HEK293 (cell line): ENCODE measurements at regions not wholly inside any gene's neighbourhood (a gene's known extent, or its start where the extent isn't known, plus 50 kb on each side); places are given as distances from the start of the nearest gene placed in this dataset.

Source experiments
- CTCF ChIA-PET: fragments of 350-600 bp; formaldehyde crosslinking; extraction: SDS; loops from one replicate; lab custom pipeline; 2021; ENCODE audit warnings: antibody characterized with exemption; lab: Yijun Ruan, JAX
- POLR2A ChIA-PET: fragments of 300-600 bp; formaldehyde crosslinking; extraction: SDS; loops from one replicate; lab custom pipeline; 2020; ENCODE audit warnings: antibody characterized with exemption, inconsistent platforms; lab: Yijun Ruan, JAX
- H3K27ac ChIP-seq: fragments of 200-500 bp; sonication (Bioruptor generic); 2 replicates; pipeline ENCODE4 v1.5.1; 2014; ENCODE audit warnings: low read depth, low read length, control low read depth, inconsistent platforms; ENCODE audit errors: extremely low read depth
- H3K36me3 ChIP-seq, 2 experiments: fragments of 200-500 bp in 1 of 2; sonication (Bioruptor generic) in 1 of 2; 1 replicate in 1 of 2; 2 replicates in 1 of 2; pipeline ENCODE4 v1.5.1; 2014 to 2017; ENCODE audit warnings: inconsistent platforms in 2 of 2, low read length in 2 of 2; ENCODE audit not compliant: control insufficient read depth in 2 of 2, insufficient read depth in 1 of 2
- H3K4me1 ChIP-seq: fragments of 200-500 bp; sonication (Bioruptor generic); 2 replicates; pipeline ENCODE4 v1.5.1; 2014; ENCODE audit warnings: mild to moderate bottlenecking, low read length, inconsistent platforms; ENCODE audit not compliant: control insufficient read depth, insufficient read depth
- H3K4me3 ChIP-seq: 2 replicates; pipeline ENCODE4 v1.5.1; 2011; ENCODE audit warnings: low read depth, mild to moderate bottlenecking, control low read depth, low read length, moderate library complexity
- H3K9me3 ChIP-seq: fragments of 200-500 bp; sonication (Bioruptor generic); 2 replicates; pipeline ENCODE4 v1.5.1; 2014; ENCODE audit warnings: low read depth, low read length, inconsistent platforms; ENCODE audit not compliant: control insufficient read depth, insufficient read depth
- HOXC10 ChIP-seq: sonication (generic); formaldehyde crosslinking; IDR thresholded peaks from 2 replicates; pipeline ENCODE4 v1.8.1; 2023; ENCODE audit warnings: mild to moderate bottlenecking, missing genetic modification reagents
- OVOL3 ChIP-seq: fragments of 450-650 bp; formaldehyde crosslinking; IDR thresholded peaks from 2 replicates; pipeline ENCODE4 v1.5.1; 2016; ENCODE audit warnings: missing biosample characterization, missing genetic modification characterization
- SCRT1 ChIP-seq: fragments of 450-650 bp; formaldehyde crosslinking; IDR thresholded peaks from 2 replicates; pipeline ENCODE4 v1.5.1; 2016; ENCODE audit warnings: missing biosample characterization, missing genetic modification characterization, borderline replicate concordance
- SP7 ChIP-seq: fragments of 450-650 bp; formaldehyde crosslinking; IDR thresholded peaks from 2 replicates; pipeline ENCODE4 v1.5.1; 2016; ENCODE audit warnings: missing biosample characterization, missing genetic modification characterization
- WT1 ChIP-seq: fragments of 450-650 bp; formaldehyde crosslinking; IDR thresholded peaks from 2 replicates; pipeline ENCODE4 v1.5.1; 2016; ENCODE audit warnings: missing biosample characterization, missing genetic modification characterization
- ZFHX2 ChIP-seq: fragments of 450-650 bp; formaldehyde crosslinking; conservative IDR thresholded peaks from 2 replicates; pipeline ENCODE4 v1.5.1; 2016; ENCODE audit warnings: missing biosample characterization, missing genetic modification characterization
- ZFP37 ChIP-seq: fragments of 450-650 bp; formaldehyde crosslinking; IDR thresholded peaks from 2 replicates; pipeline ENCODE4 v1.5.1; 2016; ENCODE audit warnings: missing biosample characterization, missing genetic modification characterization
- ZNF121 ChIP-seq: fragments of 450-650 bp; formaldehyde crosslinking; IDR thresholded peaks from 2 replicates; pipeline ENCODE4 v1.5.1; 2016; ENCODE audit warnings: missing biosample characterization, missing genetic modification characterization
- ZNF146 ChIP-seq: fragments of 450-650 bp; formaldehyde crosslinking; IDR thresholded peaks from 2 replicates; pipeline ENCODE4 v1.5.1; 2016; ENCODE audit warnings: missing biosample characterization, missing genetic modification characterization
- ZNF16 ChIP-seq: fragments of 450-650 bp; formaldehyde crosslinking; IDR thresholded peaks from 2 replicates; pipeline ENCODE4 v1.5.1; 2016; ENCODE audit warnings: low read depth, missing biosample characterization, missing genetic modification characterization
- ZNF23 ChIP-seq: fragments of 450-650 bp; formaldehyde crosslinking; IDR thresholded peaks from 2 replicates; pipeline ENCODE4 v1.5.1; 2016; ENCODE audit warnings: missing biosample characterization, missing genetic modification characterization, borderline replicate concordance
- ZNF26 ChIP-seq: fragments of 450-650 bp; formaldehyde crosslinking; IDR thresholded peaks from 2 replicates; pipeline ENCODE4 v1.5.1; 2016; ENCODE audit warnings: missing biosample characterization, missing genetic modification characterization
- ZNF311 ChIP-seq: fragments of 450-650 bp; formaldehyde crosslinking; IDR thresholded peaks from 2 replicates; pipeline ENCODE4 v1.5.1; 2017; ENCODE audit warnings: missing biosample characterization, missing genetic modification characterization, borderline replicate concordance
- ZNF404 ChIP-seq: fragments of 450-650 bp; formaldehyde crosslinking; IDR thresholded peaks from 2 replicates; pipeline ENCODE4 v1.5.1; 2017; ENCODE audit warnings: missing biosample characterization, missing genetic modification characterization
- ZNF416 ChIP-seq: fragments of 450-650 bp; formaldehyde crosslinking; IDR thresholded peaks from 2 replicates; pipeline ENCODE4 v1.5.1; 2016; ENCODE audit warnings: missing biosample characterization, missing genetic modification characterization
- ZNF433 ChIP-seq: fragments of 450-650 bp; formaldehyde crosslinking; IDR thresholded peaks from 2 replicates; pipeline ENCODE4 v1.5.1; 2016; ENCODE audit warnings: missing biosample characterization, missing genetic modification characterization, low read depth
- ZNF510 ChIP-seq: fragments of 450-650 bp; formaldehyde crosslinking; IDR thresholded peaks from 2 replicates; pipeline ENCODE4 v1.5.1; 2018; ENCODE audit warnings: mild to moderate bottlenecking, missing genetic modification characterization, missing biosample characterization; ENCODE audit not compliant: insufficient replicate concordance
- ZNF514 ChIP-seq: fragments of 450-650 bp; formaldehyde crosslinking; IDR thresholded peaks from 2 replicates; pipeline ENCODE4 v1.5.1; 2016; ENCODE audit warnings: missing biosample characterization, missing genetic modification characterization
- ZNF600 ChIP-seq: fragments of 450-650 bp; formaldehyde crosslinking; IDR thresholded peaks from 2 replicates; pipeline ENCODE4 v1.5.1; 2016; ENCODE audit warnings: missing biosample characterization, missing genetic modification characterization
- ZNF76 ChIP-seq: fragments of 450-650 bp; formaldehyde crosslinking; IDR thresholded peaks from 2 replicates; pipeline ENCODE4; 2016; ENCODE audit warnings: low read depth, missing biosample characterization, missing genetic modification characterization, borderline replicate concordance
- ZNF776 ChIP-seq: fragments of 450-650 bp; formaldehyde crosslinking; IDR thresholded peaks from 2 replicates; pipeline ENCODE4 v1.5.0; 2017; ENCODE audit warnings: missing biosample characterization, missing genetic modification characterization, borderline replicate concordance
- ZNF837 ChIP-seq: fragments of 450-650 bp; formaldehyde crosslinking; IDR thresholded peaks from 2 replicates; pipeline ENCODE4 v1.5.1; 2016; ENCODE audit warnings: missing biosample characterization, missing genetic modification characterization
- ZSCAN30 ChIP-seq: fragments of 450-650 bp; IDR thresholded peaks from 2 replicates; pipeline ENCODE4 v1.5.1; 2018; ENCODE audit warnings: missing biosample characterization, mild to moderate bottlenecking, missing genetic modification characterization, moderate library complexity
- TF ChIP-seq, protein P1 (sequence below): fragments of 450-650 bp; formaldehyde crosslinking; IDR thresholded peaks from 2 replicates; pipeline ENCODE4 v1.5.1; 2016; ENCODE audit warnings: missing biosample characterization, missing genetic modification characterization
- TF ChIP-seq, protein P2 (sequence below): fragments of 450-650 bp; formaldehyde crosslinking; IDR thresholded peaks from 2 replicates; pipeline ENCODE4 v1.5.1; 2017; ENCODE audit warnings: missing biosample characterization, missing genetic modification characterization
- TF ChIP-seq, protein P3 (sequence below): fragments of 450-650 bp; formaldehyde crosslinking; IDR thresholded peaks from 2 replicates; pipeline ENCODE4 v1.5.1; 2016; ENCODE audit warnings: missing biosample characterization, missing genetic modification characterization

DNA sequence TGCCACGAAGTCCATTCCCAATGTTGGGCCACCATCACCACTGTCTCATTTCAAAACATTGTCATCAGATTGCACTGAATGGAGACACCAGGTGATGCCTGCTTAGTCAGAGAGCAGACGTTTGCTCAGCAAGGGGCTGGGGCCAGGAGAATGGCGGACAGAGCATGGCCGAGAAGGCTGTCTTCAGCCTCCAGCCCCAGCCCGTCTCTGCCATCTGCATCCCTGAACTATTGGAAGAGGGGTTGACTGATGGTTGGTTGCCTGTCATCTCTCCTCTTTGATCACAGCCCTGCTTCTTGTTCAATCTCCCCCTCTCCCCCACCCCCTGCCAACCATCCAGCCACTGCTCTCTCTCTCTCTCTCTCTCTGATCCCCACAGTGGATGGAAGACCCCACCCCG lies 140.9 kb downstream of the SHOX start:
- POLR2A ChIA-PET = no interaction called here
- Histone ChIP-seq H3K9me3 (no peaks in the 10 kb centered on the region), H3K4me1 (no peaks in the 10 kb centered on the region), H3K36me3 (no peaks in the 10 kb centered on the region), H3K4me3 (no peak overlapping the region), H3K27ac (no peak overlapping the region)
- TF ChIP-seq, protein P1, sequence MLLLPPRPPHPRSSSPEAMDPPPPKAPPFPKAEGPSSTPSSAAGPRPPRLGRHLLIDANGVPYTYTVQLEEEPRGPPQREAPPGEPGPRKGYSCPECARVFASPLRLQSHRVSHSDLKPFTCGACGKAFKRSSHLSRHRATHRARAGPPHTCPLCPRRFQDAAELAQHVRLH (tag by site-specific recombination) = no peak
- TF ChIP-seq ZNF514 (tag by site-specific recombination) = no peak
- TF ChIP-seq ZNF311 (tag by site-specific recombination) = no peak
- no peak for TF ChIP-seq ZNF146 (tag by site-specific recombination)
- TF ChIP-seq, protein P2, sequence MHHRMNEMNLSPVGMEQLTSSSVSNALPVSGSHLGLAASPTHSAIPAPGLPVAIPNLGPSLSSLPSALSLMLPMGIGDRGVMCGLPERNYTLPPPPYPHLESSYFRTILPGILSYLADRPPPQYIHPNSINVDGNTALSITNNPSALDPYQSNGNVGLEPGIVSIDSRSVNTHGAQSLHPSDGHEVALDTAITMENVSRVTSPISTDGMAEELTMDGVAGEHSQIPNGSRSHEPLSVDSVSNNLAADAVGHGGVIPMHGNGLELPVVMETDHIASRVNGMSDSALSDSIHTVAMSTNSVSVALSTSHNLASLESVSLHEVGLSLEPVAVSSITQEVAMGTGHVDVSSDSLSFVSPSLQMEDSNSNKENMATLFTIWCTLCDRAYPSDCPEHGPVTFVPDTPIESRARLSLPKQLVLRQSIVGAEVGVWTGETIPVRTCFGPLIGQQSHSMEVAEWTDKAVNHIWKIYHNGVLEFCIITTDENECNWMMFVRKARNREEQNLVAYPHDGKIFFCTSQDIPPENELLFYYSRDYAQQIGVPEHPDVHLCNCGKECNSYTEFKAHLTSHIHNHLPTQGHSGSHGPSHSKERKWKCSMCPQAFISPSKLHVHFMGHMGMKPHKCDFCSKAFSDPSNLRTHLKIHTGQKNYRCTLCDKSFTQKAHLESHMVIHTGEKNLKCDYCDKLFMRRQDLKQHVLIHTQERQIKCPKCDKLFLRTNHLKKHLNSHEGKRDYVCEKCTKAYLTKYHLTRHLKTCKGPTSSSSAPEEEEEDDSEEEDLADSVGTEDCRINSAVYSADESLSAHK (tag by site-specific recombination) = no peak
- CTCF ChIA-PET = no interaction called here

DNA sequence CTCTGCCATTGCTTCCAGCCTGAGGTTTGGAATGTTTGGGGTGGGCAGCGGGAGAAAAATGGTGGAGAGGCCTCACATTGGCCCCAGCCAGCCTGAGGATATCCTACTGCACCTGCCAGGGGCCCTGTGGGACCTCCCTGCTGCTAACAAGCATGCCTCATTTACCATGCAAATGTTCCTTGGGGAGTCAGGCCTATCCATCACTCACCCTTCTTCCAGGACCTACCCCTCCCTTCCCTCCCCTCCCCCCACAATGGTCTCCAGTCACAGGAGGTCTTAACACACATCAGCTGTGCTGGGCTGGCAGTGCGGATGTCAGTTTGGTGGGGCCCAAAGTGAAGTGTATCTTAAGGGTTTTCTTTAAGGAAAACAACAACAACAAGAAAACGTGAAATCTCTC lies 139.2 kb downstream of the SHOX start:
- H3K4me1 ChIP-seq = no peaks in the 10 kb centered on the region
- ChIA-PET POLR2A (no interaction called here), CTCF (no interaction called here)
- no peaks in the 10 kb centered on the region for H3K36me3 ChIP-seq
- no peaks in the 10 kb centered on the region for H3K9me3 ChIP-seq
- H3K27ac ChIP-seq = no peak overlapping the region
- TF ChIP-seq HOXC10 = no peak
- TF ChIP-seq ZNF404 (tag by site-specific recombination) = no peak
- no peak for TF ChIP-seq ZNF600
- TF ChIP-seq SCRT1 = no peak
- TF ChIP-seq WT1 (tag by site-specific recombination) = no peak
- no peak for TF ChIP-seq ZNF433 (tag by site-specific recombination)
- TF ChIP-seq ZNF16 = no peak
- no peak for TF ChIP-seq ZNF776 (tag by site-specific recombination)
- TF ChIP-seq ZNF23 = no peak
- no peak for TF ChIP-seq SP7 (tag by site-specific recombination)
- no peak for TF ChIP-seq ZNF76
- no peak for TF ChIP-seq ZNF510 (tag by site-specific recombination)
- no peak overlapping the region for H3K4me3 ChIP-seq

GRCh38 chrX:768596-768995 lies 138.0 kb downstream of the SHOX start:
- POLR2A ChIA-PET = no interaction called here
- Histone ChIP-seq H3K9me3 (no peaks in the 10 kb centered on the region), H3K4me3 (no peak overlapping the region), H3K27ac (no peak overlapping the region), H3K4me1 (no peaks in the 10 kb centered on the region), H3K36me3 (no peaks in the 10 kb centered on the region)
- no peak for TF ChIP-seq ZFHX2 (tag by site-specific recombination)
- TF ChIP-seq, protein P3, sequence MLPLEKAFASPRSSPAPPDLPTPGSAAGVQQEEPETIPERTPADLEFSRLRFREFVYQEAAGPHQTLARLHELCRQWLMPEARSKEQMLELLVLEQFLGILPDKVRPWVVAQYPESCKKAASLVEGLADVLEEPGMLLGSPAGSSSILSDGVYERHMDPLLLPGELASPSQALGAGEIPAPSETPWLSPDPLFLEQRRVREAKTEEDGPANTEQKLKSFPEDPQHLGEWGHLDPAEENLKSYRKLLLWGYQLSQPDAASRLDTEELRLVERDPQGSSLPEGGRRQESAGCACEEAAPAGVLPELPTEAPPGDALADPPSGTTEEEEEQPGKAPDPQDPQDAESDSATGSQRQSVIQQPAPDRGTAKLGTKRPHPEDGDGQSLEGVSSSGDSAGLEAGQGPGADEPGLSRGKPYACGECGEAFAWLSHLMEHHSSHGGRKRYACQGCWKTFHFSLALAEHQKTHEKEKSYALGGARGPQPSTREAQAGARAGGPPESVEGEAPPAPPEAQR = no peak
- no peak for TF ChIP-seq ZNF416 (tag by site-specific recombination)
- no peak for TF ChIP-seq ZNF837 (tag by site-specific recombination)
- no peak for TF ChIP-seq ZFP37 (tag by site-specific recombination)
- no peak for TF ChIP-seq ZSCAN30 (tag by site-specific recombination)
- no peak for TF ChIP-seq OVOL3 (tag by site-specific recombination)
- no peak for TF ChIP-seq ZNF26 (tag by site-specific recombination)
- no peak for TF ChIP-seq ZNF121 (tag by site-specific recombination)
- CTCF ChIA-PET = no interaction called here
